ENCODE measurements at regions not wholly inside any gene's neighbourhood (a gene's known extent, or its start where the extent isn't known, plus 50 kb on each side); places are given as distances from the start of the nearest gene placed in this dataset.
"Not testable (repeated sequence)": the region's sequence is repeated elsewhere in the genome, so short reads cannot be mapped to it uniquely, and the experiment has no call there.

DNA sequence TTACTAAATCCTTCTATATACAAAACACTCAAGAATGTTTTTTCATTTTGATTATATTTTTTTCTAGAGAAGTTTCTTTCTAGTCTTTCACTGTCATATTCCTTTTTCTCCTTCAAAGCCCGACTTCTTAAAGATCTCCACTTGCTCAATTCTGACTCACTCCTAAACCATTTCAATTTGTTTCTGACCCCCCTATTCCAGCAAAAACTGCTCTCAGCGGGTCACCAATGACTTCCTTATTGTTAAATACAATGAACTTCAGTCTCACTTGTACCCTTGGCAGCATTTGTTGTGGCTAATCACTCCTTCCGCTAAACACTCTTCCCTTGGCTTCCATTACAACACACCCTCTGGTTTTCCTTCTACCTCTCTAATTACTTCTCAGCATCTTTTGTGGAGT is 111.1 kb upstream of the RBBP8 start:
- no peaks in the 10 kb centered on the region for H3K27me3 Mint-ChIP-seq (ENCODE audit: low read depth)
- no peaks in the 10 kb centered on the region for H3K4me1 Mint-ChIP-seq (ENCODE audit: low read depth)
- no peaks in the 10 kb centered on the region for H3K36me3 Mint-ChIP-seq (ENCODE audit: low read depth)
- no peaks in the 10 kb centered on the region for H3K9me3 Mint-ChIP-seq
- H3K27ac Mint-ChIP-seq: no peak overlapping the region
- H3K4me3 Mint-ChIP-seq: no peak overlapping the region

DNA sequence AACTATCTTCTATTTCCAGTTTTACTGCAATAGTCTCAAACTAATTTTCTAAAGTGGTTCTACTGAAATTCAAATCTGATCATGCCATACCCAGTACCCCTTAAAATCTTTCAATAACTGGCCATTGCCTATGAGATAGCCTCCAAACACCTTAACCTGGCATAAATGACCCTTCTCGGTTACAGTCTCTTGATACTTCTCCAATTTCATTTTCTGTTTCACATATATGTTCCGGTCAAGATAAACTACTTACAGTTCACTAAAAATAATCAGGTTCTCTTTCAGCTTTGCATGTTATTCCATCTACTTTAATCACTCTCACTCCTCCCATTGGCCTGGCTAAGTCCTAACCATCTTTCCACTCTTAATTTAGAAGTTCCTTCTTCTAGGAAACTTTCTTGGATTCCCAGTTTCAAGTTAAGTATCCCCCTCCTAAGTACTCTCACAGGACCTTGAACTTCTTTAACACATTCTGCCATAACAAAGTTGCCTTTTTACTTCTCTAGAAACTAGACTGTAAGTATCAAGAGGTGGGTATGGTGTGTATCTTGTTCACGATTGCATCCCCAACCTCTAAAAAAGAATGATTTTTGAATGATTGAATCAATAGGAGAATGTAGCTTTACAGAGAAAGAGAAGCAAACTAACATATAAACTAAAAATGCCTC is 110.2 kb upstream of the RBBP8 start:
- no peak overlapping the region for H3K4me3 Mint-ChIP-seq
- H3K4me1 Mint-ChIP-seq (ENCODE audit: low read depth): no peaks in the 10 kb centered on the region
- H3K27ac Mint-ChIP-seq: no peak overlapping the region
- H3K36me3 Mint-ChIP-seq (ENCODE audit: low read depth): no peaks in the 10 kb centered on the region
- peaks cover 5% of the 10 kb centered on the region for H3K27me3 Mint-ChIP-seq (ENCODE audit: low read depth)
- H3K9me3 Mint-ChIP-seq: no peaks in the 10 kb centered on the region

DNA sequence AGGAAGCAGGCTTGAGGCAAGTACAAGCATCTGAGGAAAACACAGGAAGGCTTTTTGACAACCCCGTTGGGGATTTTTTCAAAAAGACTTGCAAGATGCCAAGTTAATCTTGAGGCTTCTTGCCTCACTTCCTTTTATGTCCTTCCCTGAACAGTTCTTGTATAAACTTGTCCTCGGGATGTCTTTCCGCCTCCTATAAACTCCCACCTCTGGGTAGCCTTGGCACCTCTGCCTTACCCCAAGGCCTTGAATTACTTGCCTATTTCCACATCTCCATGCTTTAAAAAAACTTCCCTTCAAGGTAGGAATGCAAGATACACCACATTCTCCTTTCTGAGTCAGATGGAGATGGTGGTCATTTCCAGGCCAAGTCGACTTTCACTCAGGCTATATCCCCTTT is 106.4 kb upstream of the RBBP8 start:
- no peaks in the 10 kb centered on the region for H3K36me3 Mint-ChIP-seq (ENCODE audit: low read depth)
- no peaks in the 10 kb centered on the region for H3K4me1 Mint-ChIP-seq (ENCODE audit: low read depth)
- no peak overlapping the region for H3K27ac Mint-ChIP-seq
- no peaks in the 10 kb centered on the region for H3K9me3 Mint-ChIP-seq
- H3K27me3 Mint-ChIP-seq (ENCODE audit: low read depth): peaks cover 6% of the 10 kb centered on the region
- H3K4me3 Mint-ChIP-seq: no peak overlapping the region

DNA sequence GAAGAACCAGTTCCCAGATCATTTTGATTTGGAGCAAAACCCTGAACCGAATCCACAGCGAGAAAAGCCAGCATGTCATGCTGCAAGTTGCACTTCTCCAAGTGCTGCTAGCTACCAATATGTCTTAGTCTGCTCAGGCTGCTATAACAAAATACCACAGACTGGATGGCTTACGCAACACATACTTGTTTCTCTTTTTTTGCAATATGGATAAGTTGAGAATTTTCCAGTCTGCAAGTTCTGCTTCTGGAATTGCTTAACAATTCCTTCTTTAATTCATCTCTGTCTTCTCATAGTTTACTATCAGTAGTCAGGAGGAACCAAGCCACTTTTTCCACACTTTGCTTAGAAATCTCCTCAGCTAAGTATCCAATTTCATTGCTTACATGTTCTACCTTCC is 105.9 kb upstream of the RBBP8 start:
- peaks cover 6% of the 10 kb centered on the region for H3K27me3 Mint-ChIP-seq (ENCODE audit: low read depth)
- H3K36me3 Mint-ChIP-seq (ENCODE audit: low read depth): no peaks in the 10 kb centered on the region
- no peaks in the 10 kb centered on the region for H3K4me1 Mint-ChIP-seq (ENCODE audit: low read depth)
- no peak overlapping the region for H3K27ac Mint-ChIP-seq
- H3K9me3 Mint-ChIP-seq: no peaks in the 10 kb centered on the region
- H3K4me3 Mint-ChIP-seq: no peak overlapping the region

DNA sequence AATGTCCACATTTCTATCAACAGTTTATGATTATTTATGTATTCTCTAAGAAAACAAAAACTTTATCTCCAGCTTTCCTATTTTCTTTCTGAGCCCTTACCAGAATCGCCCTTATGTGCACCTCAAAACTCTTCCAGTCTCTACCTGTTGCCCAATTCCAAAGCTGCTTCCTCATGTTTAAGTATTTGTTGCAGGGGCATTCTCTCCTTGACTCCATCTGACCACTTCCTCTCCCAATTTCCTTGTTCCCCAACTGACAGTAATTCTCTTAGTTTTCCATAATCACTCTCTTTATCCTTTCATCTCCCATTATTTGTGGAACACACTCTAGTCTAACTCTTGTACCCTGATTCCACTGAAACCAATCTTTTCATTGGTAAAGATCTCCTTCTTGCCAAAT is 105.4 kb upstream of the RBBP8 start:
- Mint-ChIP-seq H3K27me3 (ENCODE audit: low read depth) (peaks cover 6% of the 10 kb centered on the region), H3K36me3 (ENCODE audit: low read depth) (no peaks in the 10 kb centered on the region), H3K27ac (no peak overlapping the region), H3K4me3 (no peak overlapping the region), H3K9me3 (no peaks in the 10 kb centered on the region), H3K4me1 (ENCODE audit: low read depth) (no peaks in the 10 kb centered on the region)

DNA sequence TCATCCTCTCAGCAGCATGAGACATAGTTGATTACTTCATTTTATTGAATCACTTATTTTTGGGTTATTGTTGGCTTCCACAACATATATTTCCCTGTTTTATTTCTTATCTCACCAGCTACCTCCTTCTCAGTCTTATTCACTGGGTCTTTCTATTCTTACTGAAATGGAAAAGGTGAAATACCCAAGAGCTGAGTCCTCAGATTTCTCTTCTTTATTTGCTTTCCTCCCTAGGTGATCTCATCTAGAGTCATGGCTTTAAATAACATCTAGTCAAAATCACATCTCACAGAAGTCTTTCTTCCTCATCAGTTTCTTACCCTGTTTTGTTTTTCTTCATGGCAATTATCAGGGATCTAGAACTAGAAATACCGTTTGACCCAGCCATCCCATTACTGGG is 105.0 kb upstream of the RBBP8 start:
- Mint-ChIP-seq H3K27ac (no peak overlapping the region), H3K9me3 (no peaks in the 10 kb centered on the region), H3K36me3 (ENCODE audit: low read depth) (no peaks in the 10 kb centered on the region), H3K27me3 (ENCODE audit: low read depth) (peaks cover 6% of the 10 kb centered on the region), H3K4me1 (ENCODE audit: low read depth) (no peaks in the 10 kb centered on the region), H3K4me3 (no peak overlapping the region)

DNA sequence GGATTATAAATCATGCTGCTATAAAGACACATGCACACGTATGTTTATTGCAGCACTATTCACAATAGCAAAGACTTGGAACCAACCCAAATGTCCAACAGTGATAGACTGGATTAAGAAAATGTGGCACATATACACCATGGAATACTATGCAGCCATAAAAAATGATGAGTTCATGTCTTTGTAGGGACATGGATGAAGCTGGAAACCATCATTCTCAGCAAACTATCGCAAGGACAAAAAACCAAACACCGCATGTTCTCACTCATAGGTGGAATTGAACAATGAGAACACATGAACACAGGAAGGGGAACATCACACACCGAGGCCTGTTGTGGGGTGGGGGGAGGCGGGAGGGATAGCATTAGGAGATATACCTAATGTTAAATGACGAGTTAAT is 104.5 kb upstream of the RBBP8 start:
- H3K36me3 Mint-ChIP-seq (ENCODE audit: low read depth); H3K27ac Mint-ChIP-seq; H3K27me3 Mint-ChIP-seq (ENCODE audit: low read depth); H3K9me3 Mint-ChIP-seq; H3K4me3 Mint-ChIP-seq; H3K4me1 Mint-ChIP-seq (ENCODE audit: low read depth): not testable (repeated sequence)

DNA sequence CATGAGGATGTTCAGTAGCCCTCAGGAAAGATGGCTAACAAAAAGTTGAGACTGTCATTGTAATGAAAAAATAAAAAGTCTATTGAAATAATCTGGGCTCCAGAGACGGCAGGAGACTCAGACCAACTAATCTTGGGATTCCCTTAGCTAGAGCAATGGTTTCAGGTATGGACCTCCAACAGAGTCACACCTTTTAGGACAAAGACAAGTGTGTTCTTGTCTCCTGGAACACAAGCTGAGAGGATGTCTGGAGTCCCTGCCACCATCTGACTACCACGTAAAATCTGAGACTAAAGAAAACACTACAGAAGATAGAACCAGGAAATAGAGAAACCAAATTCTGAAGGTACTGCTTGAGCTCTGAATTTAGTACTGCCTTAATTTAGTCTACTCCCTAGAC is 103.3 kb upstream of the RBBP8 start:
- Mint-ChIP-seq H3K4me3 (no peak overlapping the region), H3K27me3 (ENCODE audit: low read depth) (peaks cover 12% of the 10 kb centered on the region), H3K27ac (no peak overlapping the region), H3K4me1 (ENCODE audit: low read depth) (no peaks in the 10 kb centered on the region), H3K9me3 (no peaks in the 10 kb centered on the region), H3K36me3 (ENCODE audit: low read depth) (no peaks in the 10 kb centered on the region)

DNA sequence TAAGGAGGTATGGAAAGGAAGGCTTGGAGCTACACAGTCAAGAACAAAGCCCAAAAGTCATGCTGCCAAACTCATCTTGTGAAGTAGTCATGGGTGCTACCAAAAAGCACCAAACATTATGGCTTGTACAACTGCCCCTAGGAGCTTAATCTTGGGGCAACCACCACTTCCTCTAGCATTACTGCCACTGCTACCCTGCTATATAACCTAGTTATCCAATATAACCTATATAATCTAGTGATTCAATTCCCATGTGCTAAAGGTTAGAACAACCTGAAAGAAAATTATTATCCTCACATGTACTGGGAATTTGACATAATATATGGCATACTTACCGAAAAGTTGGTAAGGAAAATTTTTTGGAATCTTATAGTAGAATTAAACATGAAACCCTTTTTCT is 102.6 kb upstream of the RBBP8 start:
- Mint-ChIP-seq H3K27me3 (ENCODE audit: low read depth) (peaks cover 15% of the 10 kb centered on the region), H3K27ac (no peak overlapping the region), H3K9me3 (no peaks in the 10 kb centered on the region), H3K4me3 (no peak overlapping the region), H3K4me1 (ENCODE audit: low read depth) (no peaks in the 10 kb centered on the region), H3K36me3 (ENCODE audit: low read depth) (no peaks in the 10 kb centered on the region)

DNA sequence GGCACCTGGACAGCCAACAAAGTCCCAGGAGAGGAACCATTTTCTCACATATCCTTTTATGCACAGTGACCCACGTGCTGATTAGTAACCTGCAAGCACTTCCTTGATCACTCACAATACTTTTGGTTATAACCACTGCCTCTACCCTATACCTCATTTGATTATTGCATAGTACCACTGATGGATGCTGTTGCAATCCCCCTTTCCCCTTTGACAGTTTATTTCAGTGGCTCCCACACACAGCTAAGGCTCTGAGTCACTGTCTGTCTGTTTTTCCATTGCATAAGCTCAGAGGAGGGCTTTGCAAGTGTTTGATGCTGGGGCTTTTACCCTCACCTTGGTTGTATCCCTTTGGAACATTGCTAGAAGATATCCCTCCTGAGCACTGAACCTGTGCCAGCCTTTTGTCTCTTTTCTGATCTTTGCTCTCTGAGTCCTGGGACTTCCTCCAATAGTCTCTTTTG is 101.7 kb upstream of the RBBP8 start:
- no peak overlapping the region for H3K4me3 Mint-ChIP-seq
- peaks cover 19% of the 10 kb centered on the region for H3K27me3 Mint-ChIP-seq (ENCODE audit: low read depth)
- no peaks in the 10 kb centered on the region for H3K4me1 Mint-ChIP-seq (ENCODE audit: low read depth)
- no peaks in the 10 kb centered on the region for H3K9me3 Mint-ChIP-seq
- no peaks in the 10 kb centered on the region for H3K36me3 Mint-ChIP-seq (ENCODE audit: low read depth)
- no peak overlapping the region for H3K27ac Mint-ChIP-seq

DNA sequence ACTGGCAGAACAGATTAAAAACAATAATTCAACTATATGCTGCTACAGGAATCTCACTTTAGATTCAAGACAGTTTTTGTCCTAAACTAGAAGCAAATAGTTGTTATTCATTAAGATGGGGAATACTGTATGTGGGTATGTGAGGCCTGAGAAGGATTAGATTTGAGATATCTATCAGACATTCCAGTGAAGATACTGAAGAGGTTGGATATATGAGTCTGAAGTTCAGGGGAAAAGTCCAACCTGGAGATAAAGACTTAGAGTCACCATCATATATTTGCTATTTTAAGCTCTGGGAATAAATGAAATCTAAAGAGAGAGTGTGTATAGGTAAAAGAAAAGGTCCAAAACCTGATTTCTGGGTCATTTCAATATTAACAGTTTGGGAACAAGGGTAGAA is 96.2 kb upstream of the RBBP8 start:
- peaks cover 13% of the 10 kb centered on the region for H3K27me3 Mint-ChIP-seq (ENCODE audit: low read depth)
- H3K36me3 Mint-ChIP-seq (ENCODE audit: low read depth): no peaks in the 10 kb centered on the region
- H3K4me1 Mint-ChIP-seq (ENCODE audit: low read depth): no peaks in the 10 kb centered on the region
- no peak overlapping the region for H3K4me3 Mint-ChIP-seq
- H3K9me3 Mint-ChIP-seq: no peaks in the 10 kb centered on the region
- no peak overlapping the region for H3K27ac Mint-ChIP-seq

DNA sequence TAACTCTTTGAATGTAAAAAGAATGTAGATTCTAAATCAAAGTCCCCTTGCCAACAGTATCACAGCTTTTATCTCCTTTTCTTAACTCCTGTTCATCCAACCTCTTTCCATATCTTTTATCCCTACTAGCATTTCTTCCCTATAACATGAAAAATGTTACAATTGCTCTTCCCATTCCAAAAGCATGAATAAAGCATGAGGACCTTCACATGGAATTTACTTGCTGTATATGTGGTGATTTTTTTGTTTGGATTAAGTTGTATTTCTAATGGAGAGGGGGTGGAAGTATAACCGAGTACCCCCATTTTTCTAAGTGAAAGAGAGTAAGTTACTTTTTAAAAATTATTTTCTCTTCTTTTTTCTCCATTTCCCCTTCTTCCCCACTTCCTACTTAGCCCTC is 94.9 kb upstream of the RBBP8 start:
- Mint-ChIP-seq H3K27me3 (ENCODE audit: low read depth) (peaks cover 13% of the 10 kb centered on the region), H3K36me3 (ENCODE audit: low read depth) (no peaks in the 10 kb centered on the region), H3K27ac (no peak overlapping the region), H3K4me1 (ENCODE audit: low read depth) (no peaks in the 10 kb centered on the region), H3K9me3 (no peaks in the 10 kb centered on the region), H3K4me3 (no peak overlapping the region)

DNA sequence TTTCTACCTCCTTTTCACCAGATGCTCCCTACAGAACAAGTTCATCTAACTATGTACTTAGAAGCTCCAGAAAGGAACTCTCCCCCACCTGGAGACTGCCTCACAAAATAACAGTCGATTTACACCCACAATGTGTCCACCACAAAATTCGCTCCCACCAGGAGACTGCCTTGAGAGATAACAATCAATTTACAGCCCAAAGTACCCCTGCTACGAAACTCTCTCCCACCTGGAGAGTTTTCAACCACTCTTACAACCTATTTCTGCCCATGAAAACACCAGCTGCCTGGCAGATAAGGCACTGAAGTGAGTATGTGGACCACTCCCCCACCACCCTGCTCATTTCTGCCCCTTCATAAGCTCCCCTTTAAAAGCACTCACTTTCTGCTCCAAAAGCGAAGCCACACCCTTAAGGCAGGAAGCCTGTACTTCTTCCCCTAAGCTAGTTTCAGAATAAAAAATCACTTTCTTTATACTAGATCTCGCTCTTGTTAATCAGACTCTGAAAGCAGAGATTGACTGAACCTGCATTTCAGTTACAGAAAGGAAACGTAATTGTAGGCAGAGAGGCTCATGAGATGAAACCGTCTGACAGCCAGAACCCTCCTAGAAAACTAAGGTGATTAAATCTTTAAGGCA is 94.4 kb upstream of the RBBP8 start:
- Mint-ChIP-seq H3K4me3 (no peak overlapping the region), H3K4me1 (ENCODE audit: low read depth) (no peaks in the 10 kb centered on the region), H3K27me3 (ENCODE audit: low read depth) (peaks cover 13% of the 10 kb centered on the region), H3K27ac (no peak overlapping the region), H3K36me3 (ENCODE audit: low read depth) (no peaks in the 10 kb centered on the region), H3K9me3 (no peaks in the 10 kb centered on the region)

DNA sequence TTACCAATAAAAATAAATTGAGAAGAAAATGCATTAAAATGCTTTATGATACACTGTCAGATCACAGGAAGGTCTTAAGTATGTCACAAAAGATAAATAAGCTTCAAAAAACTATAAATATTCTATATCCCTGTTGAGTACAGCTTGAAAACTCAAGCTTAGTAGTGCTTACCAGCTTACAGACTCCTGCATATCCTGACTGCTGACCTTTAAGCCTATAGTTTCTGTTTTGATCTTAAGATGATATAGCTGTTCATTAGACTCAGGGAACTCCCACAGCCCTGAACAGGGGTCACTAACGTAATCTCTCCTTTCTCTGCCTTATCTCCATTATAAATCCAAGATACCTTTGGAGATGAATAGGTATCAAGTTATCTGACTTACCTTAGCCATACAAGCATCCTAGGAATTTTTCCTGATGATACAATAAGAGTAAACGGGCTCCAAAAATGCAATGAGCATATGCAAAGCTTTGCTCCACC is 93.7 kb upstream of the RBBP8 start:
- no peak overlapping the region for H3K27ac Mint-ChIP-seq
- H3K9me3 Mint-ChIP-seq: no peaks in the 10 kb centered on the region
- H3K4me3 Mint-ChIP-seq: no peak overlapping the region

DNA sequence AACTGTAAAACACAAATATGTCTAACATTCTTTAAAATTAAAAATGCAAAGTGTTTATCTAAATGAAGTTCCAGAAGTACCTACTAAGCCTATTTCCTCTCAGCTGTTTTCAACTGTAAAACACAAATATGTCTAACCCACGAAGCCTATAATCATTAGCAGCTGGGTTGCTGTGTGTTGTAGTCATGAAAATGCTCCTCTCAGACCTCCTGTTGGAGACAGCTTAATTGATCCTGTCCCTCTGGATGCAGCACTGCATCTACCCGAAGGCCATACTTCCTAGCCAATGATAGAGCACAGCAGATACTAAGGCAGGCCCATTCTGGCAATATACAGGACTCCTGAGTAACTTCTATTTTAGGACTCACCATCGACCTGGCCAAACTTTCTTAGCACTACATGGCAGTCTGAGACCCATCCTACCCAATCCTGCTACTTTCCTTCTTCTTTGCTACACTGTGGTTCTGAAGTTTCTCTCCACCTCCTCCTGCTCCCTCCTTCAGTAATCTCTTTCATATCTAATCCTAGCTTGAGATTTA is 92.5 kb upstream of the RBBP8 start:
- Mint-ChIP-seq H3K4me1 (ENCODE audit: low read depth) (no peaks in the 10 kb centered on the region), H3K9me3 (no peaks in the 10 kb centered on the region), H3K27me3 (ENCODE audit: low read depth) (peaks cover 3% of the 10 kb centered on the region), H3K27ac (no peak overlapping the region), H3K4me3 (no peak overlapping the region), H3K36me3 (ENCODE audit: low read depth) (no peaks in the 10 kb centered on the region)

More for the DNA sequence above, 93.7 kb upstream of the RBBP8 start:
- H3K4me1 Mint-ChIP-seq (ENCODE audit: low read depth): no peaks in the 10 kb centered on the region
- H3K27me3 Mint-ChIP-seq (ENCODE audit: low read depth): peaks cover 10% of the 10 kb centered on the region
- H3K36me3 Mint-ChIP-seq (ENCODE audit: low read depth): no peaks in the 10 kb centered on the region
